SK-N-SH (cell line): ENCODE measurements at regions not wholly inside any gene's neighbourhood (a gene's known extent, or its start where the extent isn't known, plus 50 kb on each side); places are given as distances from the start of the nearest gene placed in this dataset.

Experiments used
- CTCF ChIA-PET: fragments of 300-600, 350-600 bp; formaldehyde crosslinking; extraction: SDS; loops from one replicate; lab custom pipeline; 2021; lab: Yijun Ruan, JAX
- POLR2A ChIA-PET: fragments of 350-600 bp; sonication (Branson Sonifier 250); formaldehyde crosslinking; extraction: SDS; loops from one replicate; lab custom pipeline; 2020; ENCODE audit warnings: antibody characterized with exemption, inconsistent platforms; lab: Yijun Ruan, JAX
- DNase-seq: peaks from one replicate; pipeline ENCODE4 v3.0.0; 2012
- H2AFZ ChIP-seq: fragments of 200-600 bp; sonication (generic); 2 replicates; pipeline ENCODE4 v1.8.1; 2016; ENCODE audit warnings: antibody characterized with exemption, mild to moderate bottlenecking, low read depth
- H3F3A ChIP-seq: fragments of 200-600 bp; sonication (generic); replicated peaks from 2 replicates; pipeline ENCODE3; 2016; ENCODE audit warnings: antibody characterized with exemption, mild to moderate bottlenecking; ENCODE audit not compliant: insufficient read depth
- H3K27ac ChIP-seq, 2 experiments: fragments of 200-500 bp in 1 of 2; fragments of 200-600 bp in 1 of 2; sonication (Bioruptor generic) in 1 of 2; sonication (generic), shearing (Covaris generic) in 1 of 2; 2 replicates each; pipeline versions ENCODE4 v1.5.1 to v1.6.1; 2014 to 2016; ENCODE audit warnings: low read depth in 2 of 2, inconsistent platforms in 1 of 2, low read length in 1 of 2, mild to moderate bottlenecking in 1 of 2, mixed read lengths in 1 of 2
- H3K27me3 ChIP-seq: fragments of 200-600 bp; sonication (generic), shearing (Covaris generic); 2 replicates; pipeline ENCODE4 v1.6.1; 2016; ENCODE audit warnings: mixed run types; ENCODE audit not compliant: insufficient read depth
- H3K36me3 ChIP-seq, 2 experiments: fragments of 200-500 bp in 1 of 2; fragments of 200-600 bp in 1 of 2; sonication (Bioruptor generic) in 1 of 2; sonication (generic) in 1 of 2; replicated peaks in 1 of 2; 2 replicates each; pipeline versions ENCODE3 to v1.5.1; 2014 to 2016; ENCODE audit warnings: low read length in 1 of 2, mild to moderate bottlenecking in 1 of 2; ENCODE audit not compliant: insufficient read depth in 2 of 2, control insufficient read depth in 1 of 2
- H3K4me1 ChIP-seq, 2 experiments: fragments of 200-500 bp in 1 of 2; fragments of 200-600 bp in 1 of 2; sonication (Bioruptor generic) in 1 of 2; sonication (generic), shearing (Covaris generic) in 1 of 2; 2 replicates each; pipeline versions ENCODE4 v1.5.1 to v1.6.1; 2014 to 2016; ENCODE audit warnings: low read depth in 1 of 2, low read length in 1 of 2, mixed run types in 1 of 2; ENCODE audit not compliant: insufficient read depth in 2 of 2, control insufficient read depth in 1 of 2
- H3K4me2 ChIP-seq: fragments of 200-600 bp; sonication (generic), shearing (Covaris generic); 2 replicates; pipeline ENCODE4 v1.6.1; 2017; ENCODE audit warnings: mixed run types
- H3K4me3 ChIP-seq, 2 experiments: fragments of 200-500 bp in 1 of 2; fragments of 200-600 bp in 1 of 2; sonication (Bioruptor generic) in 1 of 2; sonication (generic), shearing (Covaris generic) in 1 of 2; 2 replicates each; pipeline versions ENCODE4 v1.5.1 to v1.8.1; 2014 to 2016; ENCODE audit warnings: low read depth in 2 of 2, inconsistent platforms in 1 of 2, low read length in 1 of 2, mild to moderate bottlenecking in 1 of 2, mixed read lengths in 1 of 2, moderate library complexity in 1 of 2
- H3K79me2 ChIP-seq: fragments of 200-600 bp; sonication (generic); 2 replicates; pipeline ENCODE4 v1.8.1; 2017; ENCODE audit warnings: mild to moderate bottlenecking; ENCODE audit not compliant: insufficient read depth
- H3K9ac ChIP-seq: fragments of 200-600 bp; sonication (generic); 2 replicates; pipeline ENCODE4 v1.6.1; 2017; ENCODE audit warnings: mixed run types
- H3K9me2 ChIP-seq: fragments of 200-600 bp; sonication (generic); 2 replicates; pipeline ENCODE4 v1.6.1; 2017; ENCODE audit warnings: mixed run types
- H3K9me3 ChIP-seq: fragments of 200-600 bp; sonication (generic); 2 replicates; pipeline ENCODE4 v1.6.1; 2017; ENCODE audit warnings: mixed run types, mild to moderate bottlenecking, moderate library complexity
- H4K20me1 ChIP-seq: fragments of 200-600 bp; sonication (generic); 2 replicates; pipeline ENCODE4 v1.6.1; 2017; ENCODE audit warnings: mild to moderate bottlenecking, mixed run types; ENCODE audit not compliant: insufficient read depth
- CHD2 ChIP-seq: fragments of 150-350 bp; IDR thresholded peaks from 2 replicates; pipeline ENCODE4 v1.6.1; 2018; ENCODE audit warnings: low read length; ENCODE audit not compliant: partially characterized antibody
- ELF1 ChIP-seq: IDR thresholded peaks from 2 replicates; pipeline ENCODE4 v1.4.0; 2012
- EP300 ChIP-seq, 2 experiments: IDR thresholded peaks; 2 replicates each; pipeline versions ENCODE4 v1.4.0 to v1.6.1; 2012; ENCODE audit warnings: borderline replicate concordance in 1 of 2, low read depth in 1 of 2, low read length in 1 of 2
- FOXJ3 ChIP-seq: sonication (generic); formaldehyde crosslinking; IDR thresholded peaks from 2 replicates; pipeline ENCODE4 v1.5.1; 2020; ENCODE audit warnings: mild to moderate bottlenecking, missing genetic modification reagents
- FOXM1 ChIP-seq: IDR thresholded peaks from 2 replicates; pipeline ENCODE4 v1.4.0; 2012; ENCODE audit warnings: low read depth, mild to moderate bottlenecking
- JUND ChIP-seq: IDR thresholded peaks from 2 replicates; pipeline ENCODE4 v1.4.0; 2012
- MAX ChIP-seq: IDR thresholded peaks from 2 replicates; pipeline ENCODE4 v1.4.0; 2012; ENCODE audit warnings: low read depth
- NRF1 ChIP-seq: IDR thresholded peaks from 2 replicates; pipeline ENCODE4 v1.6.1; 2012; ENCODE audit warnings: low read depth, mild to moderate bottlenecking, low read length
- POLR2AphosphoS5 ChIP-seq: IDR thresholded peaks from 2 replicates; pipeline ENCODE4 v1.6.1; 2012; ENCODE audit warnings: low read depth, low read length
- RCOR1 ChIP-seq: fragments of 150-350 bp; IDR thresholded peaks from 2 replicates; pipeline ENCODE4 v1.6.1; 2017; ENCODE audit warnings: antibody characterized with exemption, low read length
- RFX5 ChIP-seq: IDR thresholded peaks from 2 replicates; pipeline ENCODE4 v1.6.1; 2012; ENCODE audit warnings: mild to moderate bottlenecking, improper control_type of control experiment, low read length
- USF2 ChIP-seq: fragments of 150-350 bp; IDR thresholded peaks from 2 replicates; pipeline ENCODE4 v1.6.1; 2017; ENCODE audit warnings: antibody characterized with exemption, low read length, low read depth, borderline replicate concordance
- WGBS: methylation state at CpG from one replicate; pipeline ENCODE4 v1.1.6; 2017; ENCODE audit warnings: low lambda C conversion rate; 5-methylcytosine and 5-hydroxymethylcytosine counted together
- TF ChIP-seq, protein P1 (sequence below): IDR thresholded peaks from 2 replicates; pipeline ENCODE4 v1.6.1; 2012; ENCODE audit warnings: mild to moderate bottlenecking, low read depth, low read length, moderate library complexity
- TF ChIP-seq, protein P2 (sequence below): fragments of 200-600 bp; sonication (generic); IDR thresholded peaks from 2 replicates; pipeline ENCODE4 v1.6.1; 2017; ENCODE audit warnings: antibody characterized with exemption, mild to moderate bottlenecking, moderate library complexity
- TF ChIP-seq, protein P3 (sequence below): IDR thresholded peaks from 2 replicates; pipeline ENCODE4 v1.4.0; 2012; ENCODE audit warnings: low read depth, borderline replicate concordance

- peaks cover 0 to 2% of the 10 kb centered on the region in 2 experiments; a peak in 1 of 4 replicates for H3K4me1 ChIP-seq
- H3K36me3 ChIP-seq: peaks cover 13 to 40% of the 10 kb centered on the region in 2 experiments
- H3K79me2 ChIP-seq: no peaks in the 10 kb centered on the region
- TF ChIP-seq, protein P1, sequence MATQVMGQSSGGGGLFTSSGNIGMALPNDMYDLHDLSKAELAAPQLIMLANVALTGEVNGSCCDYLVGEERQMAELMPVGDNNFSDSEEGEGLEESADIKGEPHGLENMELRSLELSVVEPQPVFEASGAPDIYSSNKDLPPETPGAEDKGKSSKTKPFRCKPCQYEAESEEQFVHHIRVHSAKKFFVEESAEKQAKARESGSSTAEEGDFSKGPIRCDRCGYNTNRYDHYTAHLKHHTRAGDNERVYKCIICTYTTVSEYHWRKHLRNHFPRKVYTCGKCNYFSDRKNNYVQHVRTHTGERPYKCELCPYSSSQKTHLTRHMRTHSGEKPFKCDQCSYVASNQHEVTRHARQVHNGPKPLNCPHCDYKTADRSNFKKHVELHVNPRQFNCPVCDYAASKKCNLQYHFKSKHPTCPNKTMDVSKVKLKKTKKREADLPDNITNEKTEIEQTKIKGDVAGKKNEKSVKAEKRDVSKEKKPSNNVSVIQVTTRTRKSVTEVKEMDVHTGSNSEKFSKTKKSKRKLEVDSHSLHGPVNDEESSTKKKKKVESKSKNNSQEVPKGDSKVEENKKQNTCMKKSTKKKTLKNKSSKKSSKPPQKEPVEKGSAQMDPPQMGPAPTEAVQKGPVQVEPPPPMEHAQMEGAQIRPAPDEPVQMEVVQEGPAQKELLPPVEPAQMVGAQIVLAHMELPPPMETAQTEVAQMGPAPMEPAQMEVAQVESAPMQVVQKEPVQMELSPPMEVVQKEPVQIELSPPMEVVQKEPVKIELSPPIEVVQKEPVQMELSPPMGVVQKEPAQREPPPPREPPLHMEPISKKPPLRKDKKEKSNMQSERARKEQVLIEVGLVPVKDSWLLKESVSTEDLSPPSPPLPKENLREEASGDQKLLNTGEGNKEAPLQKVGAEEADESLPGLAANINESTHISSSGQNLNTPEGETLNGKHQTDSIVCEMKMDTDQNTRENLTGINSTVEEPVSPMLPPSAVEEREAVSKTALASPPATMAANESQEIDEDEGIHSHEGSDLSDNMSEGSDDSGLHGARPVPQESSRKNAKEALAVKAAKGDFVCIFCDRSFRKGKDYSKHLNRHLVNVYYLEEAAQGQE: no peak
- no peak for TF ChIP-seq MAX
- TF ChIP-seq EP300 (IDR thresholded peaks at IDR 0.05; ENCODE audit: borderline replicate concordance in 1 of 2, low read depth in 1 of 2, low read length in 1 of 2): no peak
- no peak for TF ChIP-seq CHD2
- no peak for TF ChIP-seq USF2
- TF ChIP-seq FOXJ3: no peak
- TF ChIP-seq ELF1: no peak
- TF ChIP-seq FOXM1: no peak
- no peak for TF ChIP-seq RCOR1
- no peak overlapping the region for H3K4me3 ChIP-seq
- no peak overlapping the region for H3K9ac ChIP-seq
- no peaks in the 10 kb centered on the region for H3K9me2 ChIP-seq
- DNase-seq: no peak
- H4K20me1 ChIP-seq: no peaks in the 10 kb centered on the region
- CTCF ChIA-PET: no interaction called here
- H3K27ac ChIP-seq: no peak overlapping the region
- no peak overlapping the region for H2AFZ ChIP-seq
- whole genome bisulfite sequencing: 89% methylated on average over 19 of the region's 20 CpGs
- H3K9me3 ChIP-seq: no peaks in the 10 kb centered on the region
- H3F3A ChIP-seq: peaks cover 3% of the 10 kb centered on the region
- H3K27me3 ChIP-seq: no peaks in the 10 kb centered on the region
- POLR2A ChIA-PET: no interaction called here
- no peak overlapping the region for H3K4me2 ChIP-seq
These were observed 54.9 kb downstream of the C11orf91 start for GRCh38 chr11:33645686-33646085.

GRCh38 chr11:33643167-33643824 is 57.3 kb downstream of the C11orf91 start:
- Histone ChIP-seq H3K36me3 (peaks cover 16 to 52% of the 10 kb centered on the region in 2 experiments), H3K4me1 (peaks cover 0 to 2% of the 10 kb centered on the region in 2 experiments; a peak in 1 of 4 replicates), H3K9ac (no peak overlapping the region), H3K4me3 (no peak overlapping the region), H3K9me3 (no peaks in the 10 kb centered on the region), H3K27me3 (no peaks in the 10 kb centered on the region), H3K4me2 (no peak overlapping the region), H3K9me2 (no peaks in the 10 kb centered on the region), H4K20me1 (no peaks in the 10 kb centered on the region), H3K79me2 (no peaks in the 10 kb centered on the region; the same call in 1 of the 2 replicates), H3K27ac (no peak overlapping the region), H2AFZ (no peak overlapping the region), H3F3A (peaks cover 3% of the 10 kb centered on the region)
- POLR2A ChIA-PET: no interaction called here
- CTCF ChIA-PET: no interaction called here
- WGBS: 88% methylated on average over 3 of the region's 3 CpGs
- no peak for DNase-seq
- no peak for TF ChIP-seq NRF1
- no peak for TF ChIP-seq EP300 (IDR thresholded peaks at IDR 0.05; ENCODE audit: borderline replicate concordance in 1 of 2, low read depth in 1 of 2, low read length in 1 of 2)
- TF ChIP-seq, protein P2, sequence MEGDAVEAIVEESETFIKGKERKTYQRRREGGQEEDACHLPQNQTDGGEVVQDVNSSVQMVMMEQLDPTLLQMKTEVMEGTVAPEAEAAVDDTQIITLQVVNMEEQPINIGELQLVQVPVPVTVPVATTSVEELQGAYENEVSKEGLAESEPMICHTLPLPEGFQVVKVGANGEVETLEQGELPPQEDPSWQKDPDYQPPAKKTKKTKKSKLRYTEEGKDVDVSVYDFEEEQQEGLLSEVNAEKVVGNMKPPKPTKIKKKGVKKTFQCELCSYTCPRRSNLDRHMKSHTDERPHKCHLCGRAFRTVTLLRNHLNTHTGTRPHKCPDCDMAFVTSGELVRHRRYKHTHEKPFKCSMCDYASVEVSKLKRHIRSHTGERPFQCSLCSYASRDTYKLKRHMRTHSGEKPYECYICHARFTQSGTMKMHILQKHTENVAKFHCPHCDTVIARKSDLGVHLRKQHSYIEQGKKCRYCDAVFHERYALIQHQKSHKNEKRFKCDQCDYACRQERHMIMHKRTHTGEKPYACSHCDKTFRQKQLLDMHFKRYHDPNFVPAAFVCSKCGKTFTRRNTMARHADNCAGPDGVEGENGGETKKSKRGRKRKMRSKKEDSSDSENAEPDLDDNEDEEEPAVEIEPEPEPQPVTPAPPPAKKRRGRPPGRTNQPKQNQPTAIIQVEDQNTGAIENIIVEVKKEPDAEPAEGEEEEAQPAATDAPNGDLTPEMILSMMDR: no peak
- no peak for TF ChIP-seq FOXM1
- TF ChIP-seq JUND: no peak
- no peak for TF ChIP-seq USF2
- TF ChIP-seq, protein P3, sequence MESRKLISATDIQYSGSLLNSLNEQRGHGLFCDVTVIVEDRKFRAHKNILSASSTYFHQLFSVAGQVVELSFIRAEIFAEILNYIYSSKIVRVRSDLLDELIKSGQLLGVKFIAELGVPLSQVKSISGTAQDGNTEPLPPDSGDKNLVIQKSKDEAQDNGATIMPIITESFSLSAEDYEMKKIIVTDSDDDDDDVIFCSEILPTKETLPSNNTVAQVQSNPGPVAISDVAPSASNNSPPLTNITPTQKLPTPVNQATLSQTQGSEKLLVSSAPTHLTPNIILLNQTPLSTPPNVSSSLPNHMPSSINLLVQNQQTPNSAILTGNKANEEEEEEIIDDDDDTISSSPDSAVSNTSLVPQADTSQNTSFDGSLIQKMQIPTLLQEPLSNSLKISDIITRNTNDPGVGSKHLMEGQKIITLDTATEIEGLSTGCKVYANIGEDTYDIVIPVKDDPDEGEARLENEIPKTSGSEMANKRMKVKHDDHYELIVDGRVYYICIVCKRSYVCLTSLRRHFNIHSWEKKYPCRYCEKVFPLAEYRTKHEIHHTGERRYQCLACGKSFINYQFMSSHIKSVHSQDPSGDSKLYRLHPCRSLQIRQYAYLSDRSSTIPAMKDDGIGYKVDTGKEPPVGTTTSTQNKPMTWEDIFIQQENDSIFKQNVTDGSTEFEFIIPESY: no peak
- TF ChIP-seq RFX5: no peak
- no peak for TF ChIP-seq POLR2AphosphoS5
